GM12878 (cell line): ENCODE measurements at regions not wholly inside any gene's neighbourhood (a gene's known extent, or its start where the extent isn't known, plus 50 kb on each side); places are given as distances from the start of the nearest gene placed in this dataset.

Source experiments
- E2F4 ChIP-seq: IDR thresholded peaks from 2 replicates; pipeline ENCODE4 v1.6.1; 2012; ENCODE audit warnings: low read depth, low read length, improper control_type of control experiment
- ESRRA ChIP-seq: IDR thresholded peaks from 2 replicates; pipeline ENCODE4 v1.6.1; 2012; ENCODE audit warnings: mild to moderate bottlenecking, low read length, improper control_type of control experiment
- HDAC2 ChIP-seq: fragments of 200-600 bp; sonication (generic); IDR thresholded peaks from 2 replicates; pipeline ENCODE4 v1.6.1; 2017
- IRF4 ChIP-seq: IDR thresholded peaks from 2 replicates; pipeline ENCODE4 v1.6.1; 2011; ENCODE audit warnings: low read depth, low read length
- RFX5 ChIP-seq: IDR thresholded peaks from 2 replicates; pipeline ENCODE4 v1.6.1; 2011; ENCODE audit warnings: low read depth, low read length, improper control_type of control experiment
- RUNX3 ChIP-seq: IDR thresholded peaks from 2 replicates; pipeline ENCODE4 v1.6.1; 2012; ENCODE audit warnings: low read length, inconsistent platforms
- STAT1 ChIP-seq: fragments of 450-650 bp; conservative IDR thresholded peaks from 2 replicates; pipeline ENCODE4 v1.6.1; 2014; ENCODE audit warnings: antibody characterized with exemption, mild to moderate bottlenecking
- SUZ12 ChIP-seq: fragments of 200-600 bp; sonication (generic); IDR thresholded peaks from one replicate; pipeline ENCODE4 v1.6.1; 2018; ENCODE audit warnings: antibody characterized with exemption, mild to moderate bottlenecking; ENCODE audit not compliant: unreplicated experiment
- YY1 ChIP-seq: IDR thresholded peaks from 2 replicates; pipeline ENCODE4 v1.6.1; 2011; ENCODE audit warnings: low read depth, mild to moderate bottlenecking, low read length
- ZBTB11 ChIP-seq: fragments of 450-650 bp; formaldehyde crosslinking; IDR thresholded peaks from 2 replicates; pipeline ENCODE4 v1.5.0; 2022; ENCODE audit warnings: mild to moderate bottlenecking, missing genetic modification characterization
- ZBTB40 ChIP-seq: fragments of 450-650 bp; IDR thresholded peaks from 2 replicates; pipeline ENCODE4 v1.6.1; 2016; ENCODE audit warnings: mild to moderate bottlenecking, moderate library complexity, borderline replicate concordance

- no peak for TF ChIP-seq ZBTB40
- TF ChIP-seq SUZ12 = no peak
- no peak for TF ChIP-seq YY1
- no peak for TF ChIP-seq E2F4
- no peak for TF ChIP-seq ESRRA
- no peak for TF ChIP-seq HDAC2
- no peak for TF ChIP-seq IRF4
- TF ChIP-seq ZBTB11 (CRISPR knock-in tag) = no peak
- TF ChIP-seq RFX5 = no peak
- no peak for TF ChIP-seq STAT1
- TF ChIP-seq RUNX3 = no peak
Measured at GRCh38 chr1:115466433-115466832, 128.4 kb upstream of the NGF start (continued).
